ENCODE measurements at regions not wholly inside any gene's neighbourhood (a gene's known extent, or its start where the extent isn't known, plus 50 kb on each side); places are given as distances from the start of the nearest gene placed in this dataset.

- DNase-seq = no peak
These were observed 264.0 kb upstream of the TSHZ2 start for GRCh38 chr20:52708137-52708536.

- no peak for DNase-seq
These were observed 267.6 kb upstream of the TSHZ2 start for GRCh38 chr20:52704553-52704952.

- no peak for DNase-seq
These were observed 283.8 kb upstream of the TSHZ2 start for GRCh38 chr20:52688345-52688744.

DNA sequence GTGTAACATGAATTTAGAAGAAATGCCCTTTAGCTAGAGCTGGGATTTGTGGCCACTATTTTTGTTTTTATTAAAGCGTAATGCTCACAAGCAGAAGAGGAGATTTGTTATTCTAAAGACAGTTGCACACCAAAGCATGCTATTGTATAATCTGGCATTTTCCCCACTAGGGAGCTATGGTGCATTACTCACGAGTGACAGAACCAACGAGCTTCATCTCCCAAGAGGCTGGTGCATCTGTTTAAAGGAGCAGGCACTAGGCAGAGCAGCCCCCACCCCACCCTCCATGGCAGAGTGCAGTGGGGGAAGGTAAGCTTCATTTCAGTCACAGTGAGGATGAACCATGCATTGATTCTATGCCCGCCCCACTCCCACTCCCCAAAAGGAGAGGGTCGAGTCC lies 287.3 kb upstream of the TSHZ2 start:
- no peak for DNase-seq

GRCh38 chr20:52684176-52684575 lies 288.0 kb upstream of the TSHZ2 start:
- DNase-seq = no peak

DNA sequence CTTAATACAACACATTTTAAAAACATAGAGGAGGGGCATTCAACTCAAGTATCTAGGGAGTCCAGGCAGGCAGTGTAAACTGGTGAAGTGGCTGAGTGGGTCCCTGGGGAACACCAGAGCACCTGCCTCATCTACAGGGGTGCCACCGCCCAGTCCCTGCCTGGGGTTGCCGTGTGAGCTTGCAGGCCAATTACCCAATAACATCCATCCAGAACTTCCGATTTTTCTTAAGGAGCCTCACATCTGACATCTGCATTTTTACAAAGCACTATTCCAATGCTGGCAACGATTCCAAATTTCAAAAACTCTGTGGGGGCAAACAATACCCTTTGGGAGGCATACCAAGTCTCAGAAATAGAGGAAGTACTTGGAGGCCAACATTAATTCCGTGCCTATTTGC lies 288.4 kb upstream of the TSHZ2 start:
- DNase-seq = no peak

DNA sequence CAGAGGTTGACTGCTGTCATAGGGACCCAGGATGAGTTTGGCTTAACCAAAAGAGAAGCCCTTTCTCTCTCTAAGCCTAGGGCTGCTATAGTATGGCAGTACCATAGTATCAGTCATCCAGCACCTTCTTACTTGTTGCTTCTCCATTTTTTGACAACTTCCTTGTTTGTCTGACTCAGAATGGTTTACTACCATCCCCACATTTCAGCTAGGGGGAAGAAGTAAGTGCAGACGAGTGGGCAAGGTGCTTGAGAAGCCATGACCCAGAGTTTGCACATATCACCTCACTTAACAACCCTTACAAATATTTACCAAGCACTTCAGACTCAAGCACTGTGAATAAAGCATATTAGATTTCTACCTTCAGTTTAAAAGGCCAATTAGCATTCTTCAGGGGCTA lies 289.9 kb upstream of the TSHZ2 start:
- no peak for DNase-seq

GRCh38 chr20:52681288-52681687 lies 290.9 kb upstream of the TSHZ2 start:
- DNase-seq = no peak

DNA sequence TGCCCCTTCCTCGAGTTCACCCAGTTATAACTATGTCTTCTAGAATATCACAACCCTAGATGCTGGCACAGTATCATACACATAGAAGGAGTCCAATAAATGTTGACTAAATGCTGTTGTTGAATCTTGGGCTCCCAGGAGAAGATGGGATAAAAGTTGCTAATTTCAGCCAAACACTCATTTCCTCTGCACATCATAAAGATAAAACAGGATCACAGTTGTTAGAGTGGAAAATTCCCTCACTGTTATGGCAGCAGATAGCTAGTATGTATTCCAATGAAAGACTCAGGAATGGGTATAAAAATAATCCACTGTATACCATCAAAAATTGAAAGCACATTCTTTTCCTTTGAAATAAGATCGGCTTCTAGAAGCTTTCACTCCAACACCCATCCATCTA lies 294.9 kb upstream of the TSHZ2 start:
- DNase-seq = no peak

- DNase-seq = no peak
These were observed 295.7 kb upstream of the TSHZ2 start for GRCh38 chr20:52676283-52676995.

DNA sequence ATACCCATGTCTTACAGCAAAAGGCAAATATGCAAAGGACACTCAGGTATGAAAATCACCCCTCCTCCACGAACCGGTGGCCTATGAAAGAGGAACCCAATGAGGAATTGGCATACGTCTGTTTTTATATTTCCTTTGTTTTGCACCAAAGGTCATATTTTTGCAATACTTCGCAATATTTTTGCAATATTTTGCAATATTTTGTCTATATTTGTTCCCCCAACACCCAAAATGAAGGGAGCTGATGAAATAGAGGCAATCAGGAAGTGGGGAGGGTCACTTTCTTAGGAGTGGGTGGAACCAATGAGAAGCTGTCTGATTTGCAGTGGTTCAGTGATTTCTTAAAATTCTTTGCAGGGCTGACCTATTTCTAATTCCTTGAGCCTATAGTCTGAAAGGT lies 296.8 kb upstream of the TSHZ2 start:
- no peak for DNase-seq

- no peak for DNase-seq
These were observed 303.5 kb upstream of the TSHZ2 start for GRCh38 chr20:52668626-52669025.

GRCh38 chr20:52667358-52667757 lies 304.8 kb upstream of the TSHZ2 start:
- no peak for DNase-seq

DNA sequence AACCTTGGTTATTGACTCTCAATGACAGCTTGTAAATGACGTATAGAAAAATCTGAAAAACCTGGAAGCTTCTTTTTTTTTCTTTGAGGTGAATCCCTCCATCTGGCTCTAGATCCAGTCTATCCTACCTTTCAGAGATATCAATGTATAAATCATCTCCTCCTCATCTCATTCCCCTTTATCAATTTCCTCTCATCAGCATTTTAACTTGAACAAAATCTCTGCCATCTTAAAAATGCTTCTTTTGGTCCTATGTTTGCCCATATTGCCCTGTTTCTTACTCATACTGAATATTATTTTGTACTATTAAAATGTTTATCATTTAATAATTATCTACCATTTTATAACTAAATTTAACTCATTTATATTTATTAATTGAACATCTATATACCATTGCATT lies 306.7 kb upstream of the TSHZ2 start:
- DNase-seq = no peak

DNA sequence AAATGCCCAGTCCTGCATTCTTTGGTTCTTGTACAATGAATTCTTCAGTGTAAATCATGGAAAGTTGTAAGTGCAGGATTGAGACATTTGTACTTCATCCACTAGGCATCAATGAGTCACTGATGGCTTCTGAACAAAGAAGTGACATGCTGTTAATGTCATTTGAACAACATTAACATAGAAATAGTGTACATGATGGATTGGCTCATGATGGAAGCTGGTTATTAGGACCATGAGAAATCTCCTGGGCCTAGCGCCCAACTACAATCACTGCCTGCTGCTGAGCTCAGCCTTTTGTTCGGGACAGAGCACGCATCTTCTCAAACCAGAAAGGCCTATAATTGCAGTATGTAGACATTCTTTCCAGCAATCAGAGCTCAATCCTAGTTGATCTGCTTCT lies 316.8 kb upstream of the TSHZ2 start:
- DNase-seq = no peak

DNA sequence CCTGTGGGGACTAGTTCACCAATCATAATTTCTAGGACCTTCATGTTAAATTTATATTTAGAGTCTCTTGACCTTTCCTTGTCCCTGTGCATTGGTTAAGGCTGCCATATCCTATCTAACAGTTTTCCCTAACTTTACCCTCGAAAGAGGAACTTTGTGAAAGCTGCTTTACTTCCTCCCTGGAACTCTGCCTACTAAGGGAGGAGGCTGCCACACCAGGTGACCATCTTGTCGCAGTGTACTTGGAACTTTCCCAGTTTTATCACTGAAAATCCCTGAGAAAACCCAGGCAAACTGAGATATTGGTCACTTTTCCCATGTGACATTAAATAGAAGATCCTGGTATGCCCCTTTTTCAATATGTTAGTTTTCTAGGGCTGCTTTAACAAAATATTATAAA lies 317.6 kb upstream of the TSHZ2 start:
- no peak for DNase-seq

DNA sequence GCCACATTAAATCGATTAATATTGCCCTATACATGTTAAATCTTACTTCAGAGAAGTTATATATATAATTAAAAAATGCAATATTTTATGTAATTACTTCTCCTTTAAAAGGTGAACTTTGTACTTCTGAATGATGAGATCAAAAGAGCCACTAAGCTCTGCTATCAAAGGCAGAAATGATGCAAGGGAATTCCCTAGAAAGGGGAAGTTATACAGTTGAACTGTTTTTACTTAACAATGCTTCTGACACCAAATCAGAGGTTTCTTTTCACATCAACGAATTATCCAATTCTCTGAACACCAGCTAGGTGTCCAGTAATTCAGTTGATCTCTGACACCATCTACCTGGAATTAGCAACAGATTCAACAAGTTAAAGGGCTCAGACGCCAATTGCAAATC lies 319.9 kb upstream of the TSHZ2 start:
- no peak for DNase-seq

DNA sequence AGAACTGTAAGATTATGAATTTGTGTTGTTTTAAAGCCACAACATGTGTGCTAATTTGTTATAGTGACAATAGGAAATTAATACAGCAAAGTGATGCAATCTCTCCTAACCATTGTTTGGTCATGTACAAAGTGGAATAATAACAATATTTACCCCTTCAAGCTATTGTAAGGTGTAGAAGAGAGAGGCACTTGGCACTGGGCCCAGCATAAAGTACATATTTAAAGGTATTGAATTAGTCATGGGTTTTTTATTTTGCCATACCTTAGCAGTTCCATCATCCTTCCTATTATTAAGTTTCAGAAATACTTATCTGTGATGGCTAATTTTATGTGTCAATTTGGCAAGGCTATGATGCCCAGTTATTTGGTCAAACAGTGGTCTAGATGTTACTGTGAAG lies 322.4 kb upstream of the TSHZ2 start:
- DNase-seq = no peak

DNA sequence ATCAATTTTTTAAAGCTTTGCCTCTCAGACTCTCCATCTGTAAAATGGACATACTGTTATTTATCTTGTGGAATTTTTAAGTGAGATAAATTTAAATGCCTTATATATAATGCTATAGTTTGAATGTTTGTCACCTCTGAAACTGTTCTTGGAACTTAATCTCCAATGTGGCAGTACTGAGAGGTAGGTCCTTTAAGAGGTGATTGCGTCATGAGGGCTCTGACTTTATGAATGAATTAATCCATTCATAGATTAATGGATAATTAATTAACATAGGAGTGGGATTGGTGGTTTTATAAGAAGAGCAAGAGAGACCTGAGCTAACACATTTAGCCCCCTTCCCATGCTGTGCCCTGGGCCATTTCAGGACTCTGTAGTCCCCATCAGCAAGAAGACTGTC lies 326.3 kb upstream of the TSHZ2 start:
- no peak for DNase-seq

GRCh38 chr20:52643034-52643433 lies 329.1 kb upstream of the TSHZ2 start:
- DNase-seq = no peak

GRCh38 chr20:52637201-52637600 lies 335.0 kb upstream of the TSHZ2 start:
- no peak for DNase-seq

GRCh38 chr20:52631469-52631868 lies 340.7 kb upstream of the TSHZ2 start:
- no peak for DNase-seq

DNA sequence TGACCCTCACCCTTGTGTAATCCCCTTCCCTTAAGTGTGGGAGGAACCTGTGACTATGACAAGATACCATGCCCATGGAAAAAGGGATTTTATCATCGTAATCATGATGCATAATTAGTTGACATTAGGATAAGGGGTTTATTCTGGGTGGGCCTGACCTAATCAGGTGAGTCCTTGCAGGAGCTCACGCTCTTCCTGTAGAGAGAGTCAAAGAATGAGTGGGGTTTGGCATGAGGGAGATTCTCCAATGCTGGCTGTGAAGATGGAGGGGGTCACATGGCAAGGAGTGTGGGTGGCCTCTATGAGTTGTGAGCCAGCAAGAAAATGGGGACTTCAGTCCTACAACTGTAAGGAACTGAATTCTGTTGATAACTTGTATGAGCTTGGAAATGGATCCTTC lies 342.0 kb upstream of the TSHZ2 start:
- no peak for DNase-seq

- no peak for DNase-seq
These were observed 347.9 kb upstream of the TSHZ2 start for GRCh38 chr20:52624281-52624680.

- DNase-seq = no peak
These were observed 350.1 kb upstream of the TSHZ2 start for GRCh38 chr20:52622081-52622480.

GRCh38 chr20:52621401-52621800 lies 350.8 kb upstream of the TSHZ2 start:
- no peak for DNase-seq

Measured in central memory CD4-positive, alpha-beta T cell (primary cell).